Jurkat, Clone E6-1 (cell line): ENCODE measurements at regions not wholly inside any gene's neighbourhood (a gene's known extent, or its start where the extent isn't known, plus 50 kb on each side); places are given as distances from the start of the nearest gene placed in this dataset.

Experiments
- DNase-seq: peaks from one replicate; pipeline ENCODE4 v3.0.0-alpha.2; 2011; ENCODE audit warnings: low read depth, low spot score
- H3K4me3 ChIP-seq: 2 replicates; pipeline ENCODE4 v1.5.1; 2011; ENCODE audit warnings: mild to moderate bottlenecking, low read length, control low read depth, moderate library complexity

GRCh38 chr4:187798385-187798784, 197.2 kb upstream of the ZFP42 start:
- no peak for DNase-seq
- H3K4me3 ChIP-seq, result no peak overlapping the region

DNA sequence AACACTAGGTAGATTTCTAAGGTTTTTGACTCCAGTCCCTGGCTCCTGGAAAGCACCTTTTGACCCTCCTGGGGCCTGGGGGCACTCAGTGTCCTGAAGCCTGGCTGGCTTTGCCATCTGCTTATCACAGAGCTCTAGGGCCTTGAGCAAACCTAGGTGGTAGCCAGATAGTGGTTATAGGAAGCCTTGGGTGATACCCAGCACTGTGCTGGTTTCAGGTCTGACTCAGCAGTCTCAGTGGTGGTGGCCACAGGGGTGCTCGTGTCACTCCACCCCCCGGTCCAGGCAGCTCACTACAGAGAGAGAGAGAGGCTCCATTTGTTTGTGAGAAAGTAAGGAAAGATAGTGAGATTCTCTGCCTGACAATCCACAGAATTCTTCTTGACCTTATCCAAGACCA, 195.8 kb upstream of the ZFP42 start:
- no peak overlapping the region for H3K4me3 ChIP-seq
- no peak for DNase-seq

DNA sequence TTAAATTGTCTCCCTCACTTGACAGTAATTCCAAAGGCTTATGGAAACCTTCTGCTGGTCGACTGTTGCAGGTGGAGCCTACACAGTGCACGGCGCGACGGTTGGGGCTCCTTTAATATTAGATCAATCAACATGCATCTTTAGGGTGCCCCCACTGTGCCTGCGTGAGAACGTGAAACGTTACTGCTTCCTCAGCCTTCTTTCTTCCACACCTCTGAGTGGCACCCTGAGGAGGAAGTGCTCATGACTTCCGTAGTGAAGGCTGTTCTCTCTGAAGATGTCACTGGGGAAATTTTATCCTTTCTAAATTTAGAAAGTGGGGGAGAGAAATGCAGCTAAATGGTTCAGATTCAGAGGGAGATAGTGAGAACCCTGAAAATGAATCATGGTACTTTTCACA, 184.0 kb upstream of the ZFP42 start:
- H3K4me3 ChIP-seq, result no peak overlapping the region
- DNase-seq, result no peak

DNA sequence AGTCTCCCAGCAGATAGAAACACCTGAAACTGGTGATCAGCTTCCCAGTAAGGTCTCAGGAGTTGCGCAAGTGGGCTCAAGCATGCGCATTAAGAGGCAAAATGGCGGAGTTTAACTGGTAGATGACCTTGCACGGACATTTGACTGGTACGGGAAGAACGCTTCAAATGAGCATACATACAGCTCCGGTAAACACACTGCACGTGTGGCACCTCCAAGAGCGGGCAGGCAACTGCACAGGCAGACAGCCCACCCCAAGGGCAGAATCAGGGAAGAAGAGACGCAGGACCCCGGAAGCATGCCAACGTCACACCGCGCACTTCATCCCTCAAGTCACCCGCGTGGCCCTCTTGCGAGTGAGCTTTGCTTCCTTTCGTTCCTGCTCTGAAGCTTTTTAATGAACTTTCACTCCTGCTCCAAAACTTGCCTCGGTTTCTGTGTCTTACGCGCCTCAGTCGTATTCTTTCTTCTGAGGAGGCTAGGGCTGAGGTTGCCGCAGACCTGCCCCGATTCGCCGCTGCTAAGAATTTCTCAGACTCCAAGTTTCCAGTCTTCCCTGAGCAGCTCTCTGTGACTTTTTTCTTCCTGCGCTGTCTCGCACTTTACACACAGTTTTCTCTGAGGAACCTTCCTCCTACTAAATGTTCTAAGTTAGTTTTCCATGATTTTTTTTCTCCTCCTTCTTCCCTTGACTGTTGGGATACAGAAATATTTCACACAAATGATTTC, 180.7 kb upstream of the ZFP42 start:
- no peak overlapping the region for H3K4me3 ChIP-seq

GRCh38 chr4:187826725-187827124, 168.8 kb upstream of the ZFP42 start:
- DNase-seq, result no peak
- H3K4me3 ChIP-seq, result no peak overlapping the region

More for the DNA sequence above, 180.7 kb upstream of the ZFP42 start:
- DNase-seq, result no peak

GRCh38 chr4:187827631-187828030, 167.9 kb upstream of the ZFP42 start:
- no peak overlapping the region for H3K4me3 ChIP-seq
- DNase-seq, result no peak

DNA sequence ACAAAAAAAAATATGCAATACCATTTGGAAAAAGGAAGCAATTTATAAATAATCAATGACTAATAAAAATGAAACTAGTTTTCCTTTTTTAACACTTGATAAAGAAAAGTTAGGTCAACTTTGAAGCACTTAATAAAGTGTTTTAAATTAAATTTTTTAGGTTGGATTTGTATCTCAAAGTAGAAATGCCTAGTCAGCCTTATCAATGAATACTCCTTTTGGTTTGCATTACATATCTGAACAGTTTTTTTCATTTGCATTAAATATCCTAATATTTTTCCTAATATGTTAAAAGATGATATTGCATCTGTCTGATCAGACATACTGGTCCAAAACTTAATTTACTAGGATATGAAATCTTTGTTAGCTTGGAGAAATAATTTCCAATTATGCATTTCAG, 155.8 kb upstream of the ZFP42 start:
- DNase-seq, result no peak
- no peak overlapping the region for H3K4me3 ChIP-seq

GRCh38 chr4:187840814-187841213, 154.8 kb upstream of the ZFP42 start:
- no peak overlapping the region for H3K4me3 ChIP-seq
- no peak for DNase-seq

DNA sequence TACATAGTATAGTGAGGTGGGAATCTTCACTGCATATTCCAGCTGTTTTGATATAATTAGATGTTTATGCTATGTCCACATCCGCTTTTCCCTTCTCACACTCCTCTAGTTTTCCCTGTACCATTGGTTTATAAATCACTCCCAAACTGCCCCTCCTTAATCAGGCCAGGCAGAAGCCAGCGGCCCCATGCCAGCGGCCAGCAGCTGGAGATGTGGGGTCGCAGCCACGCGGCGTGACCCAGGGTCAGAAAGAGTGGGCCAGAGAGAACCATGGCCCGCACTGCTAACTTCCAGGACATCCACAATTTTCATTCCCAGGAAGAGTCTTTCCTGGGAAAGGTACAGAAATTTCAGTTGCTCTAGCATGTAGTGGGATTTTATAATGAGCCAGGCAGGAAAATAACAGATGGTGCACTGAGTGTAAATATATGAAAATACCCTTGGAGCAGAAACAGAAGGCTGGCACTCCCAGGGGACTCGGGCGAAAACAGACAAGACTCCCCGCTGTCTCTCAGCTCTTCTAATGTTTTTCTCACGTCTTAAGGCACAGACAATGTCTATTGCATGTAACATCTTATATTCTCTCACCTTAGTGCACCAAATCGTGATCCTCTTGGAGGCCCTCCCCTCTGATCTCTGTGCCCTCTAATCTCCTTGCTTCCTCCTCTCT, 145.9 kb upstream of the ZFP42 start:
- no peak for DNase-seq
- no peak overlapping the region for H3K4me3 ChIP-seq

- no peak for DNase-seq
- H3K4me3 ChIP-seq, result no peak overlapping the region
Observed at GRCh38 chr4:187865914-187866313, 129.7 kb upstream of the ZFP42 start.

DNA sequence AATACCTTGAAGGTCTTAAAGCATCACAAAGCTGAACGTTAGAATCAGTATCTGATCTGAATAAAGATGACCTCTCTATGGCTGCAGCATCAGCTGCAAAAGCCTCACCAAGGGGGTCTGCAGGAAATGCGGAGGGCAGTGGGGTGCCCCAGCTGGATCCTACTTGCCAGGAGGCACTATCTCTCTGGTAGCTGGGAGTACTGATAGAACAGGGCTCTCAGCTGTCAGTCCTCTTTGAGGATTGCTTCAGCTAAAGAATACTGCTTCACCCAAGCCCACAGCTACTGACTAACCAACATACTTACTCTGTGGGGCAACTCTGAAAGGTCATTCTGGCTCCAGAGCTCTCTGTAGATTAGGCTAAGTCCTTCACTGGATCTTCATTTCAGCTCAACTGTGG, 112.5 kb upstream of the ZFP42 start:
- no peak overlapping the region for H3K4me3 ChIP-seq

DNA sequence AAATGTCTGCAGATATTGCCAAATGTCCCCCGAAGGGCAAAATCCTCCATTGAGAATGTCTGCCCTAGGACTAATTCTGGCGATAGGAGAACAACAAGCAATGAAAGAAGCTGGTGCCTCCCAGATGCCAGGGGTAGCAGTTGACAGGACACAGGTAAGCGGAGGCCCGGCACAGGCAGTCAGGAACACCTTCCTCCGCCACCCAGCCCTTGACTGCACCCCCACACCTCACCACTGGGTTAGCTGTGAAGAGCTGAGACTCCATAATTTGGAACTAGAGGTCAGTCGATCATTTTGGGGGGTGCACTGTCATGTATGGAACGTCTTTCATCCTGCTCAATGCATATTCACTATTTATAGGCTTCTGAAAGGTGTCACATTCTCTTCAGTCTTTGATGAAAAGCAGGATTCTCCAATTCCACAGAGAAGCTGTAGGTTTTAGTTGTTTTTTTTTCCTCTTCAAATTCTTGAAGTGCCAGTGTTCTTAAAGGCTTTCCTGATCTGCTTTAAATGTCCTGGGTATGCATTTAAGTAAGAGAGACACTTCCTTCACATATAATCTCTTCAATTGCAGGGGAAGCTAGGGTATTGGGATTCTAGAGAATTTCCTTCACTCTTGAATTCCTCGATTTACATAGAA, 111.6 kb upstream of the ZFP42 start:
- no peak for DNase-seq
- no peak overlapping the region for H3K4me3 ChIP-seq

More for the DNA sequence above, 112.5 kb upstream of the ZFP42 start:
- no peak for DNase-seq

DNA sequence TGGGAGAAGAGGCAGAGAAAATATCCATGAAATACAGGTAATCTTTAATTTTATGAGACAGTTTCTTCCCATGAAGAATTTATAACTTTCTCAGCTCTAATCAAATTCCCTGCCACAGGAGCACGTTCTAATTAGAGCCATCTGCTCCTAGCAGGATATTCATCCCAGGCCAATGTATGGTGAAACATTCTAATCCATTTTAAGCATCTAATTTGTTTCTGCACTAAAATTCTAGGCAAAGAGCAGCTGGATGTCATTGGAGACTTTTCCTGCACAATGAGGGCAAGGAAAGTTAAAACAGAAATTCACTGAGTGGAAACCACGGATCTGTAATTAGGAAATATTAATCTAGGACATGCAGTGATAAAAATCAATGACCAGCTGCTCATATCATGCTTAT, 107.7 kb upstream of the ZFP42 start:
- no peak for DNase-seq
- no peak overlapping the region for H3K4me3 ChIP-seq

DNA sequence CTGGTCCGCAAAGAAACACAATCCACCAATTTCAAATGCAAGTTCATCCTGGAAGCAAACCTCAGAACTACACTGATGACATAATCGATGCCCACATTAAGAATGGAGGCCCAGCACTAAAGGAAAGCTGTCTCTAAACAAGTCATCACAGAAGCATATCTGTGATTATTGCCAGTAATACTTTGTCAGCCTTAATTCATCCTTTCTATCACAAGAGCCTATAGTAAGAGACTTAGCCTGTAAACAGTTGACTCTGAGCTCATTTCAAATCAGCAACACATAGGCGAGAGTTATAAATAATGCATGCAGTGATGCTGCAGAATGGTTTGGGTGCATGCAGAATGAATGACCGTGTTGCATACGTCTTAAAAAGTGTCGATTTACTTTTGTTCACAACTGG, 105.9 kb upstream of the ZFP42 start:
- DNase-seq, result no peak
- no peak overlapping the region for H3K4me3 ChIP-seq

DNA sequence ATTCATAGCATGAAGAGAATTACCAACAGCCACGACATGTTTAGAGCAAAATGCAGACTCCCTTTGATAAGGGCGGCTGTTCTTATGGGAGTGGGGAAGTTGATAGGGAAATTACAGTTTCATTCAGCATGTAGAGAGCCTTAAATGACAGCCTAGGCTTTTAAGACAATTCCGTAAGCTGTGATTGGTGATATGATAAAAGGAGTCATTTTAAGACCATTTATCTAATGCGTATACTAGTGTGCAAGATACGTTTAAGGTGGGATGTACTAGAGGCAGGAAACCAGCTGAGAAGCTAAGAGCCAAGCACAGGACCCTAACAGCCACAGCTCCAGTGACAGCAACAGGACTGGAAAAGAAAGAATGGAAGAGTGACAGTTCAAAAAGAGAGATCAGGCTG, 102.2 kb upstream of the ZFP42 start:
- no peak overlapping the region for H3K4me3 ChIP-seq
- no peak for DNase-seq

GRCh38 chr4:187903106-187903505, 92.5 kb upstream of the ZFP42 start:
- no peak overlapping the region for H3K4me3 ChIP-seq
- DNase-seq, result no peak

GRCh38 chr4:187903700-187904099, 91.9 kb upstream of the ZFP42 start:
- no peak for DNase-seq
- H3K4me3 ChIP-seq, result no peak overlapping the region

DNA sequence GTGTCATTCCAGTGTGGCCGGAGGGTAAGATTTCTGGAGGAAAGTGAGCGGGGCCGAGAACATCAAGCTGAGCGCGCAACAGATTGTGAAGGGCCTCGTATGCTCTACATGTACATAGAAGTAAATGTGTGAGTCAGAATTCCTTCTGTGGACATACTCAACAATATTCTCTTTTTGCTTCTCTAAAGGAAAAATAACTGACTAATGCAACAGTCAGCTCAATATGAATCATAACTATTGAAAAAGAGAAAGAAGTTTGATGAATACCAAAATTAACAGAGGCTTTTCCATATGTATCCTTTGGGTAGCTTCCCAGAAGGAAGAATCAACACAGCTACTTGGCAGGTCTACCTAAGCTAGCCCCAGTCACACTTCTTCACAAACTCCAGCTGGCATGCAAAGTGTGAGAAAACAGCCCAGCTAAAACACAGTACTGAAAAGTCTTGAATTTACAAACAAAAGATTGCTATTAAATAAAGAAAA, 87.5 kb upstream of the ZFP42 start:
- no peak for DNase-seq
- no peak overlapping the region for H3K4me3 ChIP-seq

- no peak for DNase-seq
- H3K4me3 ChIP-seq, result no peak overlapping the region
Observed at GRCh38 chr4:187908731-187909130, 86.8 kb upstream of the ZFP42 start.

GRCh38 chr4:187910741-187911140, 84.8 kb upstream of the ZFP42 start:
- H3K4me3 ChIP-seq, result no peak overlapping the region
- DNase-seq, result no peak
